HEK293 (cell line): ENCODE measurements at regions not wholly inside any gene's neighbourhood (a gene's known extent, or its start where the extent isn't known, plus 50 kb on each side); places are given as distances from the start of the nearest gene placed in this dataset.

Experiments used
- PATZ1 ChIP-seq: fragments of 450-650 bp; formaldehyde crosslinking; IDR thresholded peaks from 2 replicates; pipeline ENCODE4 v1.5.1; 2016; ENCODE audit warnings: missing biosample characterization, missing genetic modification characterization
- PBX3 ChIP-seq: sonication (generic); formaldehyde crosslinking; IDR thresholded peaks from 2 replicates; pipeline ENCODE4 v1.8.1; 2022; ENCODE audit warnings: mild to moderate bottlenecking, moderate library complexity, missing genetic modification reagents
- SP3 ChIP-seq: fragments of 450-650 bp; formaldehyde crosslinking; IDR thresholded peaks from 2 replicates; pipeline ENCODE4 v1.5.1; 2016; ENCODE audit warnings: missing biosample characterization, missing genetic modification characterization
- YY1 ChIP-seq: fragments of 450-650 bp; formaldehyde crosslinking; IDR thresholded peaks from 2 replicates; pipeline ENCODE4 v1.5.1; 2018; ENCODE audit warnings: missing biosample characterization, missing genetic modification characterization
- ZNF23 ChIP-seq: fragments of 450-650 bp; formaldehyde crosslinking; IDR thresholded peaks from 2 replicates; pipeline ENCODE4 v1.5.1; 2016; ENCODE audit warnings: missing biosample characterization, missing genetic modification characterization, borderline replicate concordance
- ZNF274 ChIP-seq, 2 experiments: fragments of 200-500 bp in 1 of 2; fragments of 450-650 bp in 1 of 2; sonication (Bioruptor generic) in 1 of 2; formaldehyde crosslinking in 1 of 2; IDR thresholded peaks; 2 replicates each; pipeline versions ENCODE4 v1.5.1 to v1.6.1; 2014 to 2016; ENCODE audit warnings: borderline replicate concordance in 1 of 2, inconsistent platforms in 1 of 2, low read length in 1 of 2, missing biosample characterization in 1 of 2, missing genetic modification characterization in 1 of 2
- ZNF423 ChIP-seq: fragments of 450-650 bp; formaldehyde crosslinking; IDR thresholded peaks from 2 replicates; pipeline ENCODE4 v1.5.1; 2016; ENCODE audit warnings: missing biosample characterization, missing genetic modification characterization
- ZNF501 ChIP-seq: fragments of 450-650 bp; formaldehyde crosslinking; IDR thresholded peaks from 2 replicates; pipeline ENCODE4 v1.5.1; 2016; ENCODE audit warnings: missing biosample characterization, missing genetic modification characterization
- ZNF624 ChIP-seq: fragments of 450-650 bp; formaldehyde crosslinking; IDR thresholded peaks from 2 replicates; pipeline ENCODE4 v1.5.1; 2017; ENCODE audit warnings: missing biosample characterization, missing genetic modification characterization
- TF ChIP-seq, protein P1 (sequence below): fragments of 450-650 bp; formaldehyde crosslinking; IDR thresholded peaks from 2 replicates; pipeline ENCODE4 v1.5.1; 2016; ENCODE audit warnings: missing biosample characterization, missing genetic modification characterization

DNA sequence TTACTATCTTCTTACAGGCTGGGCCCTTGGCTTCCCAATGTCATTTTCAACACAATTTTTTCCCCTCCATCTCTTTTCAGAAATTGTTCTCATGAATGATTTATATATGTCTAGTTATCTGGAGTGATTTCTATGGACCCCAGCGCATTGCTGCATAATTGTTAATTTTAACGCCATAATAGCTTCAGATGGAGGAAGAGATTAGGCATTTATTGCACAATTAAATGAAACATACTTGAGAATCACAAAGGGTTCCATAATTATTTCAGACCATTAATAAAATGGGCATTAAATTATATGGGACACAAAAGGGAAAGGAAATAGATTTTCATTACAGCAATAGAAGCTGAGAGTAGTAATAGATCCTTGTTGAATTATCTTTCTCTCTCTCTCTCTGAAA, 70.3 kb upstream of the SOX14 start:
- TF ChIP-seq, protein P1, sequence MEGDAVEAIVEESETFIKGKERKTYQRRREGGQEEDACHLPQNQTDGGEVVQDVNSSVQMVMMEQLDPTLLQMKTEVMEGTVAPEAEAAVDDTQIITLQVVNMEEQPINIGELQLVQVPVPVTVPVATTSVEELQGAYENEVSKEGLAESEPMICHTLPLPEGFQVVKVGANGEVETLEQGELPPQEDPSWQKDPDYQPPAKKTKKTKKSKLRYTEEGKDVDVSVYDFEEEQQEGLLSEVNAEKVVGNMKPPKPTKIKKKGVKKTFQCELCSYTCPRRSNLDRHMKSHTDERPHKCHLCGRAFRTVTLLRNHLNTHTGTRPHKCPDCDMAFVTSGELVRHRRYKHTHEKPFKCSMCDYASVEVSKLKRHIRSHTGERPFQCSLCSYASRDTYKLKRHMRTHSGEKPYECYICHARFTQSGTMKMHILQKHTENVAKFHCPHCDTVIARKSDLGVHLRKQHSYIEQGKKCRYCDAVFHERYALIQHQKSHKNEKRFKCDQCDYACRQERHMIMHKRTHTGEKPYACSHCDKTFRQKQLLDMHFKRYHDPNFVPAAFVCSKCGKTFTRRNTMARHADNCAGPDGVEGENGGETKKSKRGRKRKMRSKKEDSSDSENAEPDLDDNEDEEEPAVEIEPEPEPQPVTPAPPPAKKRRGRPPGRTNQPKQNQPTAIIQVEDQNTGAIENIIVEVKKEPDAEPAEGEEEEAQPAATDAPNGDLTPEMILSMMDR (tag by site-specific recombination): no peak
- TF ChIP-seq ZNF423 (no peak), YY1 (tag by site-specific recombination) (no peak), ZNF274 (IDR thresholded peaks at IDR 0.05; ENCODE audit: low read length) (no peak), ZNF274 (tag by site-specific recombination; IDR thresholded peaks at IDR 0.05; ENCODE audit: borderline replicate concordance) (no peak), PATZ1 (tag by site-specific recombination) (no peak), ZNF624 (tag by site-specific recombination) (no peak), ZNF23 (no peak), PBX3 (CRISPR knock-in tag) (no peak), SP3 (tag by site-specific recombination) (no peak), ZNF501 (tag by site-specific recombination) (no peak)
